HG03354 (cell line): ENCODE measurements at regions not wholly inside any gene's neighbourhood (a gene's known extent, or its start where the extent isn't known, plus 50 kb on each side); places are given as distances from the start of the nearest gene placed in this dataset.
"Not testable (repeated sequence)": the region's sequence is repeated elsewhere in the genome, so short reads cannot be mapped to it uniquely, and the experiment has no call there.

Experiments used
- ATAC-seq: cut with Tn5 transposase; IDR thresholded peaks from one replicate; pipeline ENCODE4 v1.9.1; 2021; ENCODE audit warnings: mild to moderate bottlenecking; ENCODE audit not compliant: unreplicated experiment, poor library complexity, severe bottlenecking

GRCh38 chr20:29409833-29410805 is 1847.3 kb upstream of the DEFB115 start:
- no peak for ATAC-seq

- no peak for ATAC-seq
These were observed 1846.5 kb upstream of the DEFB115 start for GRCh38 chr20:29410806-29411457.

- ATAC-seq: not testable (repeated sequence)
These were observed 1846.0 kb upstream of the DEFB115 start for GRCh38 chr20:29411458-29411820.

GRCh38 chr20:29419378-29419777 is 1838.1 kb upstream of the DEFB115 start:
- no peak for ATAC-seq

- no peak for ATAC-seq
These were observed 1830.0 kb upstream of the DEFB115 start for GRCh38 chr20:29427201-29428060.

GRCh38 chr20:29430531-29430930 is 1826.9 kb upstream of the DEFB115 start:
- no peak for ATAC-seq

- not testable (repeated sequence) for ATAC-seq
These were observed 1816.7 kb upstream of the DEFB115 start for GRCh38 chr20:29440721-29441120.

GRCh38 chr20:29443206-29443781 is 1814.2 kb upstream of the DEFB115 start:
- not testable (repeated sequence) for ATAC-seq

GRCh38 chr20:29443819-29444218 is 1813.6 kb upstream of the DEFB115 start:
- peak; percentile 93 for ATAC-seq

- peak; percentile 80 for ATAC-seq
These were observed 1812.2 kb upstream of the DEFB115 start for GRCh38 chr20:29445050-29445907.

GRCh38 chr20:29447517-29448484 is 1809.7 kb upstream of the DEFB115 start:
- not testable (repeated sequence) for ATAC-seq

GRCh38 chr20:29448806-29449470 is 1808.5 kb upstream of the DEFB115 start:
- no peak for ATAC-seq

- ATAC-seq: no peak
These were observed 1805.3 kb upstream of the DEFB115 start for GRCh38 chr20:29452186-29452585.

GRCh38 chr20:29456987-29457693 is 1800.3 kb upstream of the DEFB115 start:
- ATAC-seq: not testable (repeated sequence)

- ATAC-seq: no peak
These were observed 1784.9 kb upstream of the DEFB115 start for GRCh38 chr20:29472606-29473005.

GRCh38 chr20:29492840-29493239 is 1764.6 kb upstream of the DEFB115 start:
- not testable (repeated sequence) for ATAC-seq

GRCh38 chr20:29496767-29497166 is 1760.7 kb upstream of the DEFB115 start:
- not testable (repeated sequence) for ATAC-seq
